GM23338 (cell line): ENCODE measurements at regions not wholly inside any gene's neighbourhood (a gene's known extent, or its start where the extent isn't known, plus 50 kb on each side); places are given as distances from the start of the nearest gene placed in this dataset.

Experiments
- ATAC-seq: fragments of 200-7000 bp; cut with Tn5 transposase; 3 replicates; pipeline ENCODE4 v1.9.1; 2020
- DNase-seq: peaks from one replicate; pipeline ENCODE4 v3.0.0-alpha.2; 2015; ENCODE audit warnings: low spot score
- H2AFZ ChIP-seq: fragments of 200-600 bp; sonication (generic); 2 replicates; pipeline ENCODE4 v1.8.0; 2016; ENCODE audit warnings: antibody characterized with exemption, mild to moderate bottlenecking, moderate library complexity
- H3F3A ChIP-seq: fragments of 200-600 bp; sonication (generic); replicated peaks from 2 replicates; pipeline ENCODE4 v1.8.0; 2017; ENCODE audit warnings: antibody characterized with exemption, mixed run types, low read depth
- H3K27ac ChIP-seq: fragments of 200-600 bp; sonication (generic); 2 replicates; pipeline ENCODE4 v1.6.1; 2016; ENCODE audit warnings: low read depth
- H3K27me3 ChIP-seq: fragments of 200-600 bp; sonication (generic); 2 replicates; pipeline ENCODE4 v1.8.0; 2016; ENCODE audit warnings: mild to moderate bottlenecking, mixed run types, moderate library complexity; ENCODE audit not compliant: insufficient read depth
- H3K36me3 ChIP-seq: fragments of 200-600 bp; sonication (generic); 2 replicates; pipeline ENCODE4 v1.8.0; 2016; ENCODE audit warnings: mild to moderate bottlenecking; ENCODE audit not compliant: insufficient read depth
- H3K4me1 ChIP-seq: fragments of 200-600 bp; sonication (generic); 2 replicates; pipeline ENCODE4 v1.8.0; 2016; ENCODE audit warnings: mild to moderate bottlenecking, moderate library complexity; ENCODE audit not compliant: insufficient read depth
- H3K4me2 ChIP-seq: fragments of 200-600 bp; sonication (generic); 2 replicates; pipeline ENCODE4 v1.7.1; 2017; ENCODE audit warnings: mixed run types
- H3K4me3 ChIP-seq: fragments of 200-600 bp; sonication (generic); 2 replicates; pipeline ENCODE4 v1.6.1; 2016; ENCODE audit warnings: mixed run types
- H3K79me2 ChIP-seq: fragments of 200-600 bp; sonication (generic); replicated peaks from 2 replicates; pipeline ENCODE4 v1.8.0; 2017; ENCODE audit warnings: mild to moderate bottlenecking; ENCODE audit not compliant: insufficient read depth
- H3K9me2 ChIP-seq: fragments of 200-600 bp; sonication (generic); 2 replicates; pipeline ENCODE4 v1.8.0; 2017; ENCODE audit not compliant: insufficient read depth
- H4K20me1 ChIP-seq: fragments of 200-600 bp; sonication (generic); replicated peaks from 2 replicates; pipeline ENCODE4 v1.8.0; 2017; ENCODE audit warnings: mild to moderate bottlenecking; ENCODE audit not compliant: insufficient read depth
- H3K27ac Mint-ChIP-seq: 2 replicates; pipeline ENCODE4 v1.8.0; 2020; ENCODE audit warnings: inconsistent platforms, mild to moderate bottlenecking, moderate library complexity, mixed read lengths
- H3K27me3 Mint-ChIP-seq: 3 replicates; pipeline ENCODE4 v1.8.0; 2022; ENCODE audit warnings: low read depth, mild to moderate bottlenecking, moderate library complexity, mixed read lengths, inconsistent platforms; ENCODE audit not compliant: insufficient read depth, poor library complexity
- H3K36me3 Mint-ChIP-seq: 3 replicates; pipeline ENCODE4 v1.8.0; 2021; ENCODE audit warnings: low read depth, mild to moderate bottlenecking, inconsistent platforms, moderate library complexity, mixed read lengths
- H3K4me1 Mint-ChIP-seq: 3 replicates; pipeline ENCODE4 v1.8.0; 2020; ENCODE audit warnings: mild to moderate bottlenecking, inconsistent platforms, mixed read lengths
- H3K4me3 Mint-ChIP-seq: 3 replicates; pipeline ENCODE4 v1.8.0; 2021; ENCODE audit warnings: moderate library complexity, mild to moderate bottlenecking, inconsistent platforms, mixed read lengths
- H3K9me3 Mint-ChIP-seq: 3 replicates; pipeline ENCODE4 v1.8.0; 2020; ENCODE audit warnings: moderate library complexity, mild to moderate bottlenecking, inconsistent platforms, mixed read lengths
- CREB1 ChIP-seq: fragments of 250-450 bp; sonication (Bioruptor Pico); IDR thresholded peaks from 2 replicates; pipeline ENCODE4 v1.5.0; 2020; ENCODE audit warnings: low read depth, mild to moderate bottlenecking, moderate library complexity
- CTCF ChIP-seq, 2 experiments: fragments of 200-600 bp in 1 of 2; sonication (generic) in 1 of 2; conservative IDR thresholded peaks; 2 replicates each; pipeline versions ENCODE4 v1.5.1 to v1.6.1; 2016 to 2017; ENCODE audit warnings: antibody characterized with exemption in 2 of 2, low read depth in 2 of 2, mild to moderate bottlenecking in 2 of 2, moderate library complexity in 1 of 2
- ETS1 ChIP-seq: IDR thresholded peaks from 2 replicates; pipeline ENCODE4 v1.6.1; 2016; ENCODE audit warnings: antibody characterized with exemption
- EZH2 ChIP-seq: fragments of 200-600 bp; sonication (generic); IDR thresholded peaks from one replicate; pipeline ENCODE4 v1.8.0; 2017; ENCODE audit warnings: antibody characterized with exemption, mild to moderate bottlenecking, low read depth; ENCODE audit not compliant: unreplicated experiment
- NANOG ChIP-seq: IDR thresholded peaks from 2 replicates; pipeline ENCODE4 v1.6.1; 2016; ENCODE audit warnings: antibody characterized with exemption, borderline replicate concordance
- REST ChIP-seq: IDR thresholded peaks from one replicate; pipeline ENCODE4 v1.6.1; 2018; ENCODE audit warnings: antibody characterized with exemption; ENCODE audit not compliant: unreplicated experiment
- ZNF114 ChIP-seq: fragments of 250-450 bp; sonication (Bioruptor Pico); IDR thresholded peaks from 2 replicates; pipeline ENCODE4 v1.5.0; 2020; ENCODE audit warnings: mild to moderate bottlenecking, moderate library complexity
- ZNF331 ChIP-seq: fragments of 250-450 bp; sonication (Bioruptor Pico); IDR thresholded peaks from 2 replicates; pipeline ENCODE4 v1.5.0; 2020; ENCODE audit warnings: low read depth, mild to moderate bottlenecking, moderate library complexity
- ZNF462 ChIP-seq: fragments of 250-450 bp; sonication (Bioruptor Pico); IDR thresholded peaks from 2 replicates; pipeline ENCODE4 v1.5.0; 2020; ENCODE audit warnings: mild to moderate bottlenecking, moderate library complexity

- TF ChIP-seq CTCF (conservative IDR thresholded peaks at IDR 0.05; ENCODE audit: low read depth in 2 of 2): no peak
- no peak for TF ChIP-seq NANOG
- no peak for TF ChIP-seq CREB1 (CRISPR knock-in tag)
- no peak for TF ChIP-seq ETS1
Measured at GRCh38 chr14:61897300-61897699, 135.1 kb downstream of the SNAPC1 start (continued).

- Histone ChIP-seq H3K4me2 (no peak overlapping the region), H3K4me1 (peaks cover 8% of the 10 kb centered on the region), H3K4me3 (no peak overlapping the region), H3K36me3 (no peaks in the 10 kb centered on the region), H4K20me1 (no peaks in the 10 kb centered on the region), H3K27me3 (no peaks in the 10 kb centered on the region), H3F3A (no peaks in the 10 kb centered on the region), H3K9me2 (0 out of 2 replicates have a peak, but pooled peaks cover 3% of the 10 kb centered on the region), H3K79me2 (no peaks in the 10 kb centered on the region), H3K27ac (no peak overlapping the region), H2AFZ (no peak overlapping the region)
- ATAC-seq (no peak), DNase-seq (no peak)
- Mint-ChIP-seq H3K4me1 (peaks cover 5% of the 10 kb centered on the region; the same call in 2 of the 3 replicates), H3K9me3 (no peaks in the 10 kb centered on the region), H3K4me3 (no peak overlapping the region), H3K36me3 (no peaks in the 10 kb centered on the region), H3K27ac (no peak overlapping the region), H3K27me3 (no peaks in the 10 kb centered on the region)
- TF ChIP-seq ZNF114 (no peak), EZH2 (no peak), ZNF462 (CRISPR knock-in tag) (no peak), ZNF331 (CRISPR knock-in tag) (no peak), ETS1 (no peak), REST (no peak)
Measured at GRCh38 chr14:61898568-61898967, 136.3 kb downstream of the SNAPC1 start.
